Smooth muscle cell (in vitro differentiated cells): ENCODE measurements at regions not wholly inside any gene's neighbourhood (a gene's known extent, or its start where the extent isn't known, plus 50 kb on each side); places are given as distances from the start of the nearest gene placed in this dataset.

ENCODE experiments used
- DNase-seq: peaks from one replicate; lab custom pipeline; 2025; ENCODE audit not compliant: unreplicated experiment; lab: John Stamatoyannopoulos, UW
- H2AFZ ChIP-seq: fragments of 200-600 bp; sonication (generic); 2 replicates; pipeline ENCODE4 v1.6.0; 2016; ENCODE audit warnings: antibody characterized with exemption, low read depth, mild to moderate bottlenecking
- H3F3A ChIP-seq: fragments of 200-600 bp; sonication (generic); 2 replicates; pipeline ENCODE4 v1.6.0; 2017; ENCODE audit warnings: antibody characterized with exemption, low read depth
- H3K27ac ChIP-seq: fragments of 200-600 bp; sonication (generic); 2 replicates; pipeline ENCODE4 v1.5.1; 2016; ENCODE audit warnings: low read depth, mild to moderate bottlenecking
- H3K27me3 ChIP-seq: fragments of 200-600 bp; sonication (generic); 2 replicates; pipeline ENCODE4 v1.6.1; 2016; ENCODE audit warnings: low read depth, mild to moderate bottlenecking
- H3K36me3 ChIP-seq: fragments of 200-600 bp; sonication (generic); 2 replicates; pipeline ENCODE4 v1.5.1; 2016; ENCODE audit warnings: low read depth
- H3K4me1 ChIP-seq: fragments of 200-600 bp; sonication (generic); 2 replicates; pipeline ENCODE4 v1.5.1; 2016; ENCODE audit warnings: low read depth
- H3K4me2 ChIP-seq: fragments of 200-600 bp; sonication (generic); 2 replicates; pipeline ENCODE4 v1.6.0; 2016; ENCODE audit warnings: mild to moderate bottlenecking
- H3K4me3 ChIP-seq: fragments of 200-600 bp; sonication (generic); 2 replicates; pipeline ENCODE4 v1.5.1; 2016; ENCODE audit warnings: mild to moderate bottlenecking
- H3K79me2 ChIP-seq: fragments of 200-600 bp; sonication (generic); 2 replicates; pipeline ENCODE4 v1.6.0; 2016; ENCODE audit warnings: low read depth, mild to moderate bottlenecking
- H3K9ac ChIP-seq: fragments of 200-600 bp; sonication (generic); 2 replicates; pipeline ENCODE4 v1.6.0; 2016; ENCODE audit warnings: low read depth
- H3K9me3 ChIP-seq: fragments of 200-600 bp; sonication (generic); replicated peaks from 2 replicates; pipeline ENCODE4 v1.5.1; 2016; ENCODE audit warnings: low read depth
- H4K20me1 ChIP-seq: fragments of 200-600 bp; sonication (generic); 2 replicates; pipeline ENCODE4 v1.6.0; 2016; ENCODE audit warnings: low read depth
- WGBS: methylation state at CpG from one replicate; pipeline ENCODE4 v1.1.7; 2016; ENCODE audit warnings: low lambda C conversion rate; 5-methylcytosine and 5-hydroxymethylcytosine counted together
- TF ChIP-seq, protein P1 (sequence below): fragments of 200-600 bp; sonication (generic); IDR thresholded peaks from 2 replicates; pipeline ENCODE4 v1.5.1; 2017; ENCODE audit warnings: borderline replicate concordance, mild to moderate bottlenecking, antibody characterized with exemption; ENCODE audit not compliant: insufficient read depth, poor library complexity, severe bottlenecking

DNA sequence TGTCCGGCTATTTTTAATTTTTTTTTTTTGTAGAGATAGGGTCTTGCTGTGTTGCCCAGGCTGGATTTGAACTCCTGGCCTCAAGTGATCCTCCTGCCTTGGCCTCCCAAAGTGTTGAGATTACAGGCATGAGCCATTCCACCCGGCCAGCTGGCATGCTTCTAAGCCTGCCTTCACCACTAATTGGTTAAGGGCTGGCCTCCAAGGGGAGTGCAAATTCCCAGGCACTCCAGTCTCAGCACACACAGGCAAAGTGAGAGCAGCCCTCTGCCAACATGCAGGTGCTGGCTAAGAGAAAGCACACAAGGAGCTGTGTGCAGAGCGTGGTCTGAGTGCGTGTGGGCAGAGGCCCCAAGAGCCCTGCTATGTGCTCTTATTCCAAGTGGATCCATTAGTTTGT, 149.8 kb upstream of the HS3ST2 start:
- no peak overlapping the region for H3K9ac ChIP-seq
- WGBS = 91% methylated on average over 4 of the region's 4 CpGs
- H3K27ac ChIP-seq = no peak overlapping the region
- TF ChIP-seq, protein P1, sequence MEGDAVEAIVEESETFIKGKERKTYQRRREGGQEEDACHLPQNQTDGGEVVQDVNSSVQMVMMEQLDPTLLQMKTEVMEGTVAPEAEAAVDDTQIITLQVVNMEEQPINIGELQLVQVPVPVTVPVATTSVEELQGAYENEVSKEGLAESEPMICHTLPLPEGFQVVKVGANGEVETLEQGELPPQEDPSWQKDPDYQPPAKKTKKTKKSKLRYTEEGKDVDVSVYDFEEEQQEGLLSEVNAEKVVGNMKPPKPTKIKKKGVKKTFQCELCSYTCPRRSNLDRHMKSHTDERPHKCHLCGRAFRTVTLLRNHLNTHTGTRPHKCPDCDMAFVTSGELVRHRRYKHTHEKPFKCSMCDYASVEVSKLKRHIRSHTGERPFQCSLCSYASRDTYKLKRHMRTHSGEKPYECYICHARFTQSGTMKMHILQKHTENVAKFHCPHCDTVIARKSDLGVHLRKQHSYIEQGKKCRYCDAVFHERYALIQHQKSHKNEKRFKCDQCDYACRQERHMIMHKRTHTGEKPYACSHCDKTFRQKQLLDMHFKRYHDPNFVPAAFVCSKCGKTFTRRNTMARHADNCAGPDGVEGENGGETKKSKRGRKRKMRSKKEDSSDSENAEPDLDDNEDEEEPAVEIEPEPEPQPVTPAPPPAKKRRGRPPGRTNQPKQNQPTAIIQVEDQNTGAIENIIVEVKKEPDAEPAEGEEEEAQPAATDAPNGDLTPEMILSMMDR = no peak
- no peaks in the 10 kb centered on the region for H3K9me3 ChIP-seq
- no peak overlapping the region for H3K4me3 ChIP-seq
- no peak overlapping the region for H3K4me2 ChIP-seq
- no peaks in the 10 kb centered on the region for H3K79me2 ChIP-seq
- H3K36me3 ChIP-seq = no peaks in the 10 kb centered on the region
- H3K27me3 ChIP-seq = no peaks in the 10 kb centered on the region
- no peaks in the 10 kb centered on the region for H3K4me1 ChIP-seq
- no peak for DNase-seq
- H4K20me1 ChIP-seq = no peaks in the 10 kb centered on the region
- no peaks in the 10 kb centered on the region for H3F3A ChIP-seq
- no peak overlapping the region for H2AFZ ChIP-seq

DNA sequence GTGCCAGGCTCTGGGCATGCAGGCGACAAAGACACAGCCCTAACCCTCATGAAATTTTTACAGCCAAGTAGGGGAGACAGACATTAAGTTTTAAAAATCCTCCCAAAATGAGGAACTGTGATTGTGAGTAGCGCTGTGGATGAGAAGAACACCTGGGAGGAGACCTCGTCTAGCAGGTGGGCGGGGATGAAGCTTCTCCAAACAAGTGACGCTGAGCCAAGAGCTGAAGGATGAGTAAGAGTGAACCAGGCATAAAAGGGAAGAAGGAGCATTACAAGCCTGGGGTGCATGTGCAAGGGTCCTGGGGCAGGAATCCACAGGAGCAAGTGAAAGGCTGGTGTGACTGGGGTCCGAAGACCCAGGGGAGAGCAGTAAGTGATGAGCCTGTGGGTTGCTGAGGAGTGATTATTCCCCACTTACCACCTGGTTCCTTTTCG, 149.4 kb upstream of the HS3ST2 start:
- Histone ChIP-seq H3K4me1 (no peaks in the 10 kb centered on the region), H4K20me1 (no peaks in the 10 kb centered on the region), H3K27me3 (no peaks in the 10 kb centered on the region), H3K4me3 (no peak overlapping the region), H3K9me3 (no peaks in the 10 kb centered on the region), H3K27ac (no peak overlapping the region), H3K9ac (no peak overlapping the region), H3K4me2 (no peak overlapping the region), H3K79me2 (no peaks in the 10 kb centered on the region), H3K36me3 (no peaks in the 10 kb centered on the region), H3F3A (no peaks in the 10 kb centered on the region), H2AFZ (no peak overlapping the region)
- 89% methylated on average over 7 of the region's 7 CpGs for WGBS
- DNase-seq = no peak
- TF ChIP-seq, protein P1 = no peak

DNA sequence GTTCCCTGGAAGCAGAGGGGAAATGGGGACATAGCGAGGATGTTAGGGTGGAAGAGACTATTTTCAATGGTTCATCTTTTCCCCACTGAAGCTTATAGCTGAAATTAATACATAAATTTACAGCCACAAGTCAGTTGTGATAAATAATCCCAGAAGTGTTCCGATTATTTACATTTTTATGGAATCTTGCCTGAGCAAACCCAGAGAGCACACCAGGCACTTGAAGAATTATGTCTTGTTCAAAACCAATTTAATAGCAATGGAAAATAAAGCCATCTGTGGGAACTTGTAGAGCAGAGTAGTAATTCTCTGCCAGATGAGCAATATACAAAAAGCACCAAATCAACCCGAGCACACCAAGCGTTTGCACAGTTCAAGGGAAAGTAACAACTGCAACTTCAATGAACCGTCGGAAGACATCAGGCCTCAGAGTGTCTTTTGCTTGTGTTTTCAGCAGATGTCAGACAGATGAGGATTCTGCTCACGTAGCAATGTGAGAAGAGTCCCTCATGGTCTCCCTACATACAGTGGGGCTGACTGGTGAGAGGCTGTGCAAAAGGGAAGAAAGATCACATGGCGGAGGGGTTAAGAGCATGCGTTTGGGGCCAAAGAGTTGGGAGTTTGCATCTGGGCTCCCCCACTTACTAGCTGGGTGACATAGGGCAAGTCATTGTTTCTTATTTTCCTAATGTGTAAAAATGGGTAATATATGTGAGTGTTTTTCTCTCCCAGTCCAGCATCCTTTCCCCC, 148.7 kb upstream of the HS3ST2 start:
- Histone ChIP-seq H3K4me2 (no peak overlapping the region), H3K27me3 (no peaks in the 10 kb centered on the region), H3K9me3 (no peaks in the 10 kb centered on the region), H2AFZ (no peak overlapping the region), H3K27ac (no peak overlapping the region), H3K4me3 (no peak overlapping the region), H3F3A (no peaks in the 10 kb centered on the region), H3K36me3 (no peaks in the 10 kb centered on the region), H3K79me2 (no peaks in the 10 kb centered on the region), H3K4me1 (no peaks in the 10 kb centered on the region), H4K20me1 (no peaks in the 10 kb centered on the region), H3K9ac (no peak overlapping the region)
- TF ChIP-seq, protein P1 = no peak
- WGBS = 93% methylated on average over 9 of the region's 9 CpGs
- no peak for DNase-seq

DNA sequence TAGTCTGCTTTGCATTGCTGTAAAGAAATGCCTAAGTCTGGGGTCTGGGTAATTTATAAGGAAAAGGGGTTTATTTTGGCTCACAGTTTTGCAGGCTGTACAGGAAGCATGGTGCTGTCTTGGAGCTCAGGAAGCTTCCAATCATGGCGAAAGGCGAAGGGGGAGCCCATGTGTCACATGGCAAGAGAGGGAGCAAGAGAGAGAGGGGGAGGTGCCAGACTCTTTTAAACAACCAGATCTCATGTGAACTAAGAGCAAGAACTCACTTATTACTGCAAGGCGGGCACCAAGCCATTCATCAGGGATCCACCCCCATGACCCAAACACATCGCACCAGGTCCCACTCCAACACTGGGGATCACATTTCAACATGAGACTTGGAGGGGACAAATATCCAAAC, 148.2 kb upstream of the HS3ST2 start:
- Histone ChIP-seq H3K27ac (no peak overlapping the region), H3F3A (no peaks in the 10 kb centered on the region), H3K9me3 (no peaks in the 10 kb centered on the region), H3K36me3 (no peaks in the 10 kb centered on the region), H3K9ac (no peak overlapping the region), H3K27me3 (no peaks in the 10 kb centered on the region), H3K4me3 (no peak overlapping the region), H3K4me2 (no peak overlapping the region), H3K4me1 (no peaks in the 10 kb centered on the region), H3K79me2 (no peaks in the 10 kb centered on the region), H2AFZ (no peak overlapping the region), H4K20me1 (no peaks in the 10 kb centered on the region)
- TF ChIP-seq, protein P1 = no peak
- no peak for DNase-seq
- WGBS = 52% methylated on average over 4 of the region's 4 CpGs
